ENCODE measurements at regions not wholly inside any gene's neighbourhood (a gene's known extent, or its start where the extent isn't known, plus 50 kb on each side); places are given as distances from the start of the nearest gene placed in this dataset.
"Not testable (repeated sequence)": the region's sequence is repeated elsewhere in the genome, so short reads cannot be mapped to it uniquely, and the experiment has no call there.

GRCh38 chr7:125926621-125927020 is 997.0 kb upstream of the POT1 start:
- TF ChIP-seq CTCF (IDR thresholded peaks at IDR 0.05; ENCODE audit: insufficient read depth, low read depth, low read length), result no peak
- no peak for DNase-seq (ENCODE audit: low read depth)

GRCh38 chr7:125924037-125924436 is 994.4 kb upstream of the POT1 start:
- no peak for DNase-seq (ENCODE audit: low read depth)
- TF ChIP-seq CTCF (IDR thresholded peaks at IDR 0.05; ENCODE audit: insufficient read depth, low read depth, low read length), result no peak
- no peak overlapping the region for H3K4me3 ChIP-seq (ENCODE audit: low read depth, low read length)

More at GRCh38 chr7:125926621-125927020, 997.0 kb upstream of the POT1 start:
- H3K4me3 ChIP-seq (ENCODE audit: low read depth, low read length), result no peak overlapping the region

- DNase-seq (ENCODE audit: low read depth); H3K4me3 ChIP-seq (ENCODE audit: low read depth, low read length): not testable (repeated sequence)
Observed at GRCh38 chr7:125915381-125915948, 985.8 kb upstream of the POT1 start.

GRCh38 chr7:125908711-125909110 is 979.1 kb upstream of the POT1 start:
- no peak overlapping the region for H3K4me3 ChIP-seq (ENCODE audit: low read depth, low read length)
- no peak for DNase-seq (ENCODE audit: low read depth)
- TF ChIP-seq CTCF (IDR thresholded peaks at IDR 0.05; ENCODE audit: insufficient read depth, low read depth, low read length), result no peak

GRCh38 chr7:125899577-125899976 is 970.0 kb upstream of the POT1 start:
- DNase-seq (ENCODE audit: low read depth), result no peak
- no peak for TF ChIP-seq CTCF (IDR thresholded peaks at IDR 0.05; ENCODE audit: insufficient read depth, low read depth, low read length)
- no peak overlapping the region for H3K4me3 ChIP-seq (ENCODE audit: low read depth, low read length)

- no peak for DNase-seq (ENCODE audit: low read depth)
- TF ChIP-seq CTCF (IDR thresholded peaks at IDR 0.05; ENCODE audit: insufficient read depth, low read depth, low read length), result no peak
- no peak overlapping the region for H3K4me3 ChIP-seq (ENCODE audit: low read depth, low read length)
Observed at GRCh38 chr7:125892434-125892833, 962.8 kb upstream of the POT1 start.

- no peak for DNase-seq (ENCODE audit: low read depth)
- TF ChIP-seq CTCF (IDR thresholded peaks at IDR 0.05; ENCODE audit: insufficient read depth, low read depth, low read length), result no peak
- H3K4me3 ChIP-seq (ENCODE audit: low read depth, low read length), result no peak overlapping the region
Observed at GRCh38 chr7:125878988-125879387, 949.4 kb upstream of the POT1 start.
